ENCODE measurements at regions not wholly inside any gene's neighbourhood (a gene's known extent, or its start where the extent isn't known, plus 50 kb on each side); places are given as distances from the start of the nearest gene placed in this dataset.

GRCh38 chr16:62921904-62922303 lies 885.7 kb upstream of the CDH8 start:
- TF ChIP-seq CTCF (IDR thresholded peaks at IDR 0.05), result no peak
- TF ChIP-seq POLR2A (IDR thresholded peaks at IDR 0.05), result no peak

Measured in thyroid gland (tissue), 4 donors.